Activated T-cell treated with anti-CD3 and anti-CD28 coated beads, Interleukin-2, amount 50 U/mL, for 4 hours (primary cell): ENCODE measurements at regions not wholly inside any gene's neighbourhood (a gene's known extent, or its start where the extent isn't known, plus 50 kb on each side); places are given as distances from the start of the nearest gene placed in this dataset.

Experiments
- ATAC-seq, 2 donors: fragments of 200-7000 bp; cut with Tn5 transposase; one replicate each; pipeline ENCODE4 v1.10.0; 2021
- DNase-seq: peaks from one replicate; pipeline ENCODE4 v3.0.0-alpha.2; 2020
- H3K27me3 Mint-ChIP-seq: one replicate; pipeline ENCODE4 v1.8.0; 2021; ENCODE audit warnings: low read depth, mixed read lengths
- H3K36me3 Mint-ChIP-seq: one replicate; pipeline ENCODE4 v1.8.0; 2022; ENCODE audit warnings: mixed read lengths; ENCODE audit not compliant: insufficient read depth
- H3K4me1 Mint-ChIP-seq: one replicate; pipeline ENCODE4 v1.8.0; 2021; ENCODE audit warnings: low read depth, mixed read lengths
- H3K4me3 Mint-ChIP-seq: one replicate; pipeline ENCODE4 v1.8.0; 2021; ENCODE audit warnings: mild to moderate bottlenecking, moderate library complexity, mixed read lengths
- H3K9me3 Mint-ChIP-seq: one replicate; pipeline ENCODE4 v1.8.0; 2021; ENCODE audit warnings: mixed read lengths

DNA sequence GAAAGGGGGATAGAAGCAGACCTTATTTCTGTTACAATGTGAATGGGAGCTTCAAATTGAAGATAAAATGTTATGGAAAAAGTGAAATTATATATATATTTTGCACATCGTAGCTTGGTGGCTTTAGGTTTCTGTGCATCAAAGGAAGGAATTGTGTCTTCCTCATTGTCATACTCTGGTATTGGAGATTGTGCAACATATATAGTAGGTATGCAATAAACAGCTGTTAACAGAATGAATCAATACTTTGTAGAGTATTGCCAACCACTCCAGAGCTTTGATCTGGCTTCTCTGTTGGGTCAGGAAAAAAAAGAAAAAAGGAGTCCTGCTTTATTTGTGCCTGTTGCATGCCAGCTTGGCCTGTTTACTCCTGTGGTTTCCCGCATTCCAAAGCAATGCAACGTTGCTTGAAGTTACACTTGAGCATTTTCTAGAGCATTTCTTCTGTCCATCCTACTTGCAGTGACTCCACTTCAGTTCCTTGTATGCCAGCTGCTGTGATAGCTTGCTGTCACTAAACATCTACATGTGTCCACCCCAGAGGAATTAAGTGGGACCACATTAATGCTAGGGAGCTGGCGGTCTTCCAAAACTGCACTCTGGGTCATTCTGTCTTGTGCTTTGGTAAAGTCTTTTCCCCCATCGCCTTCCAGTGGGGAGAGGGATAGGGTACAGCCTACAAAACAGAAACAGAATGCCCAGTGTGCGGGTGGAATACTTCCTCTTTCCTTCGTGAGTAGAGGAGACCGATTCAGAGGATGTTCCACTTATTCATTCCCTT, 62.0 kb upstream of the MEF2C start:
- Mint-ChIP-seq H3K36me3 (no peaks in the 10 kb centered on the region), H3K27me3 (no peaks in the 10 kb centered on the region), H3K4me3 (no peak overlapping the region), H3K9me3 (no peaks in the 10 kb centered on the region), H3K4me1 (no peaks in the 10 kb centered on the region)
- no peak for DNase-seq
- ATAC-seq = no peak

DNA sequence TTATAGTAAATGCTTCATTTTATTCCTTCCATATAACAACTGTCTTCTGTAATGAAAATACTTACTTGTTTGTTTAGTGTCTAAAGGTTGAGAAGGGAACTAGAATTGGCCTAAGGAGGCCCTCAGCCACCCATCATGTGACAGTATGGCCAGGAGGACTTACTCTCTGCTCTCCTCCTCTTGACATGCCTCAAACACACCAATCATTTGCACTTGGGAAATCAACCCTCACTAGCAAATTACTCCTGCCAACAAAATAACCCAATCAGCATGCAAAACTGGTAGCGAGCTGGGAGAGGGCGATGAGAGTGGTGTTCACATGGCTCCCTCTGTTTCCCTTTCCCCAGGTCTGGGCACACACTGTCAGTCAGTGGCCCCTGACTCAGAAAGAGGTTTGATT, 58.6 kb upstream of the MEF2C start:
- Mint-ChIP-seq H3K9me3 (no peaks in the 10 kb centered on the region), H3K4me3 (no peak overlapping the region), H3K36me3 (no peaks in the 10 kb centered on the region), H3K4me1 (no peaks in the 10 kb centered on the region), H3K27me3 (no peaks in the 10 kb centered on the region)
- ATAC-seq (no peak), DNase-seq (no peak)

DNA sequence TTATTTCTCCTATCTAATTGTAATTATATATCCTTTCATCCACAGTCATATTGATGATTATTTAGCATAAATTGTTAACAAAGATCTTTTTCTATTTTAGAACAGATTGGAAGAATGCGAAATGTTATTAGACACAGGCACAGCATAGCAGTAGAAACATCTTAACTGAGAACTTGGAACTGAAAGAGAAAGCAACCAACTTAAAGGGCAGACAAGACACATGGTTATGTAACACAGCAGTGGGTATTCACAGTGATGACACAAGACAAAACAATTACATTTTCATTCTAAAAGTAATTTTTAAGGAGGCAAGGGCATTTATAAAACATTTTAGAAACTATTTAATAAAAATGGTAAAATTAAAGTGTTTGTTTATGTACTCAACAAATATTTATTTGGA, 57.7 kb upstream of the MEF2C start:
- ATAC-seq (no peak), DNase-seq (no peak)
- Mint-ChIP-seq H3K36me3 (no peaks in the 10 kb centered on the region), H3K4me3 (no peak overlapping the region), H3K27me3 (no peaks in the 10 kb centered on the region), H3K9me3 (no peaks in the 10 kb centered on the region), H3K4me1 (no peaks in the 10 kb centered on the region)

DNA sequence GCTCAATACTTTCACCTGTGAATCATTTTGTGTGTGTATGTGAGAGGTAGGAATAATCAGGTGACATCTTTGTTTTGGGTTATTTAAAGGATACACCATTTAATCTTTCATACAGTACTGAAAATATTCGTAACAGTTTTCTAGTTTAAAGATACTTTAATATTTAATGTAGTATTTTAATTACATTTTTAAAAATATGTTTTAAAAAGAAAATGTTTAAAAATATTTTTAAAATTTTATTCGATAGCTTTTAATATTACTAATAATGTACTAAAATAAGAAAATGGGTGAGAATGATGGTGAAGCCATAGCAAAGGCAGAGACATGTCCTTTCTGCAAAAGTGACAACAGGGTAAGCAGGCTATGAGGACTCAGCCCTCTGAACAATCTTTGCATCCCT, 56.3 kb upstream of the MEF2C start:
- no peaks in the 10 kb centered on the region for H3K36me3 Mint-ChIP-seq
- ATAC-seq (no peak), DNase-seq (no peak)
- no peak overlapping the region for H3K4me3 Mint-ChIP-seq
- H3K4me1 Mint-ChIP-seq = no peaks in the 10 kb centered on the region
- no peaks in the 10 kb centered on the region for H3K27me3 Mint-ChIP-seq
- no peaks in the 10 kb centered on the region for H3K9me3 Mint-ChIP-seq

DNA sequence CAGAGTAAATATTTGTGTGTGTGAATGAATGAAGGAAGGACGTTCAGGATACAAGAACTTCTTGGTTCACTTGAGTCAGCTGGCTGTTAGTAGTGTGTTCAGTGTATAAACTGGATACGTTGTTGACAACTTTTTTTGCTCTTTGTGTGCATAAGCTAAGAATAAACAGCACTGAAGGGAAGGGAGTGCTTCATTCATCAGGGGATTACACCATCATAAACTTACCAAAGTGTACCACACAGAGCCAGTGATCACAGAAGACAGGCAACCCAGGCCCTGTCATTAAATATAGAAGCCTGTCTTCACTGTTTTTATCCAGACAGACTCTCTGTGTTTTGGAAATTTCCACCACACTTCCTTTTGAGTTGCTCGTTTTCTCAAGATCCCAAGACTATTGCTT, 55.5 kb upstream of the MEF2C start:
- ATAC-seq (no peak), DNase-seq (no peak)
- H3K9me3 Mint-ChIP-seq = no peaks in the 10 kb centered on the region
- no peaks in the 10 kb centered on the region for H3K36me3 Mint-ChIP-seq
- no peak overlapping the region for H3K4me3 Mint-ChIP-seq
- H3K4me1 Mint-ChIP-seq = no peaks in the 10 kb centered on the region
- H3K27me3 Mint-ChIP-seq = no peaks in the 10 kb centered on the region

DNA sequence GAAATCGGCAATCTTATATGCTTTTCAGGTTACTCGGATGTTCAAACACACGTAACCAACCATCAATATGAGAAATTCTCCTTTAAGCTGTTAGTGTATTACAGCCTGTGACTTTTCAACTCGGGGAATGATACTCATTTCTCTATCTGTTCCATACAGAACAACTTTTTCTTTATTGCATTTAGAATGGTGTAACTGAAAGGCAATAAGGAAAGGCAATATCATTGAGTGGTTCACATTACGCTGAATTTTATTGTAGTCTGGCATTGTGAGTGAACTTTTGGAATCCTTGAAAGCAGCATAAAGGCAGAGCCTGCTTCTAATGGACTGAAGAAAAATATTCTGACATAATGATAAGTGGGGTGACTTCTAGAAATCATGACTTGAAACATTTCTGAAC, 54.4 kb upstream of the MEF2C start:
- H3K4me1 Mint-ChIP-seq = no peaks in the 10 kb centered on the region
- no peaks in the 10 kb centered on the region for H3K9me3 Mint-ChIP-seq
- no peak overlapping the region for H3K4me3 Mint-ChIP-seq
- H3K27me3 Mint-ChIP-seq = no peaks in the 10 kb centered on the region
- H3K36me3 Mint-ChIP-seq = no peaks in the 10 kb centered on the region
- no peak for DNase-seq
- ATAC-seq = no peak

DNA sequence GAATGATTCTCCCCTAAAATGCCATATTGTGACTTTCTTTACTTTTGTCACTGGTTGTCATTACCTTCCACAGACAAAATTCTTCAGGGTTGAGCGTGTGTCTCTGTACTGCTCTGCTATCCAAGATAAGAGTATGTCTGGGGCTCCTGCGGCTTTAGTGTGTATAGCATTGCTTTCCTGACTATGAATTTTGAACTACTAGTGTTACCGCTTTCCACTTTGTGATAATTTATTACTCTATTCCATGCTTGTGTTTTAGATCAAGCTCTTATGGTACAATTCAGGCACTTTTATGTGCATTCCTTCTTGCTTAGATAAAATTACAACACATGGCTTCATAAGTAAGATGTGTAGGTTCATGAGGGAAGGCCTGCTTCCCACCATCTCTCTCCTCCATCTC, 51.5 kb upstream of the MEF2C start:
- ATAC-seq (no peak), DNase-seq (no peak)
- Mint-ChIP-seq H3K4me3 (no peak overlapping the region), H3K36me3 (no peaks in the 10 kb centered on the region), H3K9me3 (no peaks in the 10 kb centered on the region), H3K4me1 (no peaks in the 10 kb centered on the region), H3K27me3 (no peaks in the 10 kb centered on the region)
